CMK (cell line): ENCODE measurements at regions not wholly inside any gene's neighbourhood (a gene's known extent, or its start where the extent isn't known, plus 50 kb on each side); places are given as distances from the start of the nearest gene placed in this dataset.

Experiments used
- DNase-seq: peaks from one replicate; pipeline ENCODE4 v3.0.0-alpha.2; 2010; ENCODE audit warnings: low read depth

DNA sequence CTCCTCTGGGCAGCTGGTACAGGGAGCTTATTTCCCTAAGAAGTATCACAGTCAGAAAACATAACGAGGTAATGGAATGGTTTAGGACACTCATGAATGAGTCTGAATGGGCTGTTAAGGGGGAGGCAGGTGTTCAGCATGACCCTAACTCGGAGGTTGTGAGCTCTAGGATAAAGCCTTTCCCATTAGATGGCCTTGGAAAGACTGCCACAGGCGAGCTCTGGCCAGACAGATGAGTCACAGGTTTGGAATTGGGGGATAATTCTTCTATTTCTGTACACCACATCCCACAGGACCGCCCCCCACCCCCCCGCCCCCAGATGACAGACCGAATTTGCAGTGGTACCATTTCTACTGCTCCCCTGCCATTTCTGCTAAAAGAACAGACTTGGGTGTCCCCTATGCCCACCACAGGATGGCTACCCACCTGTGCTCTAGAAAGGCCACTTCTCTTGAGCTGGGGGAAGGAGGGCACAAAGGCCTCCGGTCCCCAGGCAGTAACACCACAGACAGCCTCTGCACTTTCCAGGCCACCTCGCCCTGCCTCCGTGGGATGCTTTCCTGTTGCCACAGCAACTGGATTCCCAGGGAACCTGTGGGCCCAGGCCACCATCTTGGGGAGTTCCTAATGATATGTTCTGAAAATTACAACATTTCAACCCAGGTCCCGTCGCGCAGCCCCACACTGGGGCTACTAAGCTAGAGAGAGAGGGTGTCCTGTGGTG, 76.7 kb downstream of the TRIM29 start:
- DNase-seq, result no peak

- no peak for DNase-seq
Measured at GRCh38 chr11:120060512-120060911, 77.4 kb downstream of the TRIM29 start.

DNA sequence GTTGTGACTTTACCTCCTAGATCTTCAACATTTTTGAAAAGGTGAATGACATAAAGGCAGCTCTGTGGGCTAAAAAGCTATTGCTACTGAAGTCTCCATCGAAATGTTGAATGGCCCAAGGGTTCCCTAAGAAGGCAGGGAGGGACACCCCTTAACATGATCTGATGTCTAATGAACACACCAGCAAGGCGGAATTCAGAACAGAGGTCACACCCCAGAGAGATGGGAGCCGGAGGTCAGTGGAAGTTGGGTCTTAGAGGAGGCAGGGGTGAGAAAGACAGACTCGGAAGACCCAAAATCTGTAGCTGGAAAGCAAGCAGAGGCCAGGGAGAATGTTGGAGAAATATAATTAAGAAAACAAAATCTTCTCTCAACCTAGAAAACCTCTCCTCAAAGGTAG, 79.0 kb downstream of the TRIM29 start:
- DNase-seq, result no peak

DNA sequence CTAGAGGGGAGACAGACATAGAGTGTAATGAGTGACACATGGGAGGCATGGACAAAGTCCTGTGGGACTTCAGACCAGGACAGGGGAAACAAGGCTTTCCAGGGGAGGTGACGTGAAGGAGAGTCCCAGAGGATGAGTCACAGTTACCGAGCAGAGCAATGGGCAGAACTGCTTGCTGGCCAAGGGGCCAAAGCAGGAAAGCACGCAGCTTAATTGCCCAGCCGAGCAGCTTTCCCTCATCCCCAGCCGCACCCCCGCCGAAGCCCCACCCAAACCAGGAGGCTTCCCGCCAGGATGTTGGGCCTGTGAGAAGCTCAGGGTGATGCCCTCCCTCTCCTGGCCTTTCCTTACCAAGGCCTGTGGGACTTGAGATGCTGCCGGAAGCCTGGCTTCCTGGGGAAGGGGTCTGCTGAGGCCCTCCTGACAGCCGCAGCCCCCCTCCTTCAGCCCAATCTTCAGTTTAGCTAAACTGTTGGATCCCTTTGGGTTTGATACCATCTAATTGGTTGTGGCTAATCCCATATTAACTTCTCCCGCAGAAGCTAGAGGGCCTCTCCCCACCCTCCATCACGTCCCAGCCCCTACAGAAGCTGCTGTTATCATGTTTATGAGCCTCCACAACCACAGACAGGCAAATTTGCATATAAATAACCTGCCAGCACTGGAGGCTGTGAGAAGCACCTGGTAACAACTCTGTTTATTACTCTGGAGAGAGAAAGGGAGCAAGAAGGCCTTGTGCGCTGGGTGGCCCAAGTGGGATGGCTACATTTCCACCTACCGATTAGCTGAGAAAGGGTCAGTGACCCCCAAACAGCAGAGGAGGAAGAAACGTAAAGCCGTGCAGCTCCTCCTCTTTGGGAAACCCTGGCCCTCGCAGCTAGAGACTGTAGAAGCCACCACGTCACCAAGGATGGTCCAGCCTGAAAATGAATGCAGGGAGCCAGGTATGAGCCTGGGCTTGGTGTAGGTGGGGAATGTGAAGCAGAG, 80.0 kb downstream of the TRIM29 start:
- no peak for DNase-seq

GRCh38 chr11:120057028-120057330, 80.9 kb downstream of the TRIM29 start:
- no peak for DNase-seq

GRCh38 chr11:120056301-120057027, 81.4 kb downstream of the TRIM29 start:
- DNase-seq, result no peak

GRCh38 chr11:120055646-120056045, 82.3 kb downstream of the TRIM29 start:
- no peak for DNase-seq

DNA sequence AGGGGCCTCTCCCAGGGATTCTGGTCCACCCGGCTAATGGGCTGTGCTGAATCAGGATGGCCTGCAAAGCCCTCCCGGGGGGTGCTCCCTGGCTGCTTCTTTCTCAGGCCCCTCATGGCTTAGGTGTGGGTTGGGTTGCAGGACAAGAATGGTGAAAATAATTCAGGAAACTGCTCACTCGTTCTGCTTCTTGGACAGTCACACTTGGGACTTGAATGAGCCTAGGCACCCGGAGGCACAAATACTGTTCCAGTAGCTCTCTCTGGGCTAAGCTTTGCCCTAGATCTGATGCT, 83.2 kb downstream of the TRIM29 start:
- no peak for DNase-seq

DNA sequence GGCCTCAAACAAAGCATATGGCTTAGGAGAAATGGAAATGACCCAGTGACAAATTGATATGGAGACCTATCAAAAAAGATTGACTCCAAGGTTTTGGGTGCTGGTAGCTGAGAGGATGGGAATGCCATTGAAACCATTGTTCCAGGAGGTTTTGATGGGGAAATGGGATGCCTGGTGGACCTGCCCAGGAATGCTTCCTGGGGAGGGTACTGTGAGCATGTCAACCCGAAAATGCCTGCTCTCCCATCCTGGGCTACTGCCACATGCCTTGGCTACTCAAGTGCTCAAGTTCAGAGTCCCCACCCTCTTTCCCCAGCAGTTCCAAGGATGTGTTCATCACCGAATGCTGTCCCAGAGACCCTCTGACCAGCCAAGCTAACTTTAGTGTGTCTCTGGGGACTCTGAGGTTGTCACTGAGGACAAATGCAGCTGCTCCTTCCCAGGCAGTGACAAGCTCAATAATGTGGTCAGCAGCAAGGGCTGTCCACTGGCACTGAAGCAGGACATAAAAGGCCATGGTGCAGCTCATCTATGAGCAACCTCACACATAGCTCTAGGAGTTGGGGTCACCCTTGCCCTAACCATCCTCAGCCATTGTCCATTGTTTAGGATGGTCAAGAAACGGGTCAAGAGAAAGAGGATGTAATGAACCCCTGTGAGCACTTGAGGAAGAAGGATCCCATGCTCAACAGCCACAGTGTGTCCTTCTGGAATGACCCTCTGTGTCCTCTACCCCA, 83.7 kb downstream of the TRIM29 start:
- DNase-seq, result no peak

GRCh38 chr11:120052196-120052775, 85.6 kb downstream of the TRIM29 start:
- no peak for DNase-seq

GRCh38 chr11:120044011-120044675, 93.8 kb downstream of the TRIM29 start:
- DNase-seq, result no peak

- DNase-seq, result no peak
Measured at GRCh38 chr11:120043328-120043945, 94.5 kb downstream of the TRIM29 start.

GRCh38 chr11:120041625-120042024, 96.3 kb downstream of the TRIM29 start:
- DNase-seq, result no peak

- DNase-seq, result no peak
Measured at GRCh38 chr11:120040151-120040840, 97.6 kb downstream of the TRIM29 start.

DNA sequence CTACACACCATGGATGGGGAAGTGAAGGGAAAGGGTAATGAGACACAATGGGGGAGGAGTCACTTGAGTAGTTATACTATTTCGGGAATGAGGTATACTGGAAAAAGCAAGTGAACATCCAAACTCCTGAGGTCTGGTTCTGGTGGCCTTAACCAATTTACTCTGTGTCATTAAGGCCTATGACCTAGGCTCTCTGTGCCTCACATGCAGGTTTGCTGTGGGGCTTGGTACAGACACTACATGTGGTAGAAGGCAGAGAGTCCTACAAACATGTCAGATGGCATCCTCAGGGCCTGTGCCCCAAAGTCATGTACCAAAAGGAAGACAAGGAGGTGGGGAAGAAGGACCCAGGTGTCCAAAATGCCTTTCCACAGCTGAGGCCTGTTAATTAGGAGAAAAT, 98.9 kb downstream of the TRIM29 start:
- DNase-seq, result no peak

GRCh38 chr11:120037111-120037510, 100.8 kb downstream of the TRIM29 start:
- DNase-seq, result no peak

GRCh38 chr11:120035756-120036155, 102.2 kb downstream of the TRIM29 start:
- DNase-seq, result no peak

DNA sequence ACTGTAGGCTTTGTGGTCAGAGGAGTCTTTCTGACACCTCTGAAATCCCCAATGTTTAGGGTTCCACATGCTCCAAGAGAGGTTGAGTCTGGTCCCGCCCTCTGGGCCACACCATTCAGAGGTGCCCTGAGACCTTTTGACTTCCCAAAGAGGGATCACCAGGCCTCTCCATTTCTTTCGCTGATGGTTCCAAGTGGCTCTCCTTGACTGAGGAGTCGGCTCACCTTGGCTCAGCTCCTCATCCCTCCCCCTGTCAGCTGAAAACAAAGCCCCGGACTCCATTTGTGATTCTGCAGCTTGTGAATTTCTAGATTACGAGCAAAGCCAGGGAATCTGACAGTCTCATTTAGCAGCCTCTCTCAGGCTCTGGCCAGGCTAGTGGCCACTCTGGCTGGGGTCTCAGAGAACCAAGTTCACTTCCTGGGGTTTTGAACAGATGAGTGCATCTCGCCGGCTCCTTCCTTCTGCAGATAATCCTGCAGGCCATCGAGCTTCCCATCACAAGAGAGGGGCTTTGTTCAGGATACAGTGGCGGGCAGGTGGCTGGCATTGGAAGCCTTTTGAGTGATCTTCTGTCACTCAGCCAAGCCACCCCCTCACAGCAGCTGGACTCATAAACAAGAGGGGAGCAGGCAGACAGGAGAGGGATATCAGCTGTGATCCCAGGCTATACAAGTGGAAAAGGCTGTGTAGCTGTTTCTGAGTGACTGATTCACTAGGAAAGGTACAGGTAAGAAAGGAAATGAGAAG, 102.9 kb downstream of the TRIM29 start:
- no peak for DNase-seq

- DNase-seq, result no peak
Measured at GRCh38 chr11:120034176-120034875, 103.6 kb downstream of the TRIM29 start.
